ENCODE measurements at regions not wholly inside any gene's neighbourhood (a gene's known extent, or its start where the extent isn't known, plus 50 kb on each side); places are given as distances from the start of the nearest gene placed in this dataset.

DNA sequence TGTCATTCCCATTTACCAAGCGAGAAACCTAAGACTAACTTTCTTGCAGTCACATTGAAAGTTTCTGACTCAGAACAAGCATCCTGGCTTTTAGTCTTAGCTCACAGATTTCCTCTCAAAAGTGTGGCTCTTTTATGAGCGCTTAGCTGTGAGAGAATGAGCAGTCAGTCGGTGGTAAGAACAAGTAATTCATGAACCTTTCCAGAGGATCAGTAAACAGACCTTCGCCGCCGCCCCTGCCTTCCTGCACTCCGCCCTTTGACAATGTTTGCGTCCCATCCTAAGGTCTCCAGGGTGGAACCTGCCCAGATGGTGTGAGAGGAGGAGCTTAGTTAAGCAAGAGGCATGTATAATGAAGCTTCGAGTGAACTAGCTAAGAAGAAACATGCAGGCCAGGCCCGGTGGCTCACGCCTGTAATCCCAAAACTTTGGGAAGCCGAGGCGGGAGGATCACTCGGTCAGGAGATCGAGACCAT lies 142.4 kb downstream of the GLUL start (continued):
- TF ChIP-seq ZNF562 (CRISPR knock-in tag; IDR thresholded peaks at IDR 0.05; ENCODE audit: borderline replicate concordance): no peak
- TF ChIP-seq, protein P1, sequence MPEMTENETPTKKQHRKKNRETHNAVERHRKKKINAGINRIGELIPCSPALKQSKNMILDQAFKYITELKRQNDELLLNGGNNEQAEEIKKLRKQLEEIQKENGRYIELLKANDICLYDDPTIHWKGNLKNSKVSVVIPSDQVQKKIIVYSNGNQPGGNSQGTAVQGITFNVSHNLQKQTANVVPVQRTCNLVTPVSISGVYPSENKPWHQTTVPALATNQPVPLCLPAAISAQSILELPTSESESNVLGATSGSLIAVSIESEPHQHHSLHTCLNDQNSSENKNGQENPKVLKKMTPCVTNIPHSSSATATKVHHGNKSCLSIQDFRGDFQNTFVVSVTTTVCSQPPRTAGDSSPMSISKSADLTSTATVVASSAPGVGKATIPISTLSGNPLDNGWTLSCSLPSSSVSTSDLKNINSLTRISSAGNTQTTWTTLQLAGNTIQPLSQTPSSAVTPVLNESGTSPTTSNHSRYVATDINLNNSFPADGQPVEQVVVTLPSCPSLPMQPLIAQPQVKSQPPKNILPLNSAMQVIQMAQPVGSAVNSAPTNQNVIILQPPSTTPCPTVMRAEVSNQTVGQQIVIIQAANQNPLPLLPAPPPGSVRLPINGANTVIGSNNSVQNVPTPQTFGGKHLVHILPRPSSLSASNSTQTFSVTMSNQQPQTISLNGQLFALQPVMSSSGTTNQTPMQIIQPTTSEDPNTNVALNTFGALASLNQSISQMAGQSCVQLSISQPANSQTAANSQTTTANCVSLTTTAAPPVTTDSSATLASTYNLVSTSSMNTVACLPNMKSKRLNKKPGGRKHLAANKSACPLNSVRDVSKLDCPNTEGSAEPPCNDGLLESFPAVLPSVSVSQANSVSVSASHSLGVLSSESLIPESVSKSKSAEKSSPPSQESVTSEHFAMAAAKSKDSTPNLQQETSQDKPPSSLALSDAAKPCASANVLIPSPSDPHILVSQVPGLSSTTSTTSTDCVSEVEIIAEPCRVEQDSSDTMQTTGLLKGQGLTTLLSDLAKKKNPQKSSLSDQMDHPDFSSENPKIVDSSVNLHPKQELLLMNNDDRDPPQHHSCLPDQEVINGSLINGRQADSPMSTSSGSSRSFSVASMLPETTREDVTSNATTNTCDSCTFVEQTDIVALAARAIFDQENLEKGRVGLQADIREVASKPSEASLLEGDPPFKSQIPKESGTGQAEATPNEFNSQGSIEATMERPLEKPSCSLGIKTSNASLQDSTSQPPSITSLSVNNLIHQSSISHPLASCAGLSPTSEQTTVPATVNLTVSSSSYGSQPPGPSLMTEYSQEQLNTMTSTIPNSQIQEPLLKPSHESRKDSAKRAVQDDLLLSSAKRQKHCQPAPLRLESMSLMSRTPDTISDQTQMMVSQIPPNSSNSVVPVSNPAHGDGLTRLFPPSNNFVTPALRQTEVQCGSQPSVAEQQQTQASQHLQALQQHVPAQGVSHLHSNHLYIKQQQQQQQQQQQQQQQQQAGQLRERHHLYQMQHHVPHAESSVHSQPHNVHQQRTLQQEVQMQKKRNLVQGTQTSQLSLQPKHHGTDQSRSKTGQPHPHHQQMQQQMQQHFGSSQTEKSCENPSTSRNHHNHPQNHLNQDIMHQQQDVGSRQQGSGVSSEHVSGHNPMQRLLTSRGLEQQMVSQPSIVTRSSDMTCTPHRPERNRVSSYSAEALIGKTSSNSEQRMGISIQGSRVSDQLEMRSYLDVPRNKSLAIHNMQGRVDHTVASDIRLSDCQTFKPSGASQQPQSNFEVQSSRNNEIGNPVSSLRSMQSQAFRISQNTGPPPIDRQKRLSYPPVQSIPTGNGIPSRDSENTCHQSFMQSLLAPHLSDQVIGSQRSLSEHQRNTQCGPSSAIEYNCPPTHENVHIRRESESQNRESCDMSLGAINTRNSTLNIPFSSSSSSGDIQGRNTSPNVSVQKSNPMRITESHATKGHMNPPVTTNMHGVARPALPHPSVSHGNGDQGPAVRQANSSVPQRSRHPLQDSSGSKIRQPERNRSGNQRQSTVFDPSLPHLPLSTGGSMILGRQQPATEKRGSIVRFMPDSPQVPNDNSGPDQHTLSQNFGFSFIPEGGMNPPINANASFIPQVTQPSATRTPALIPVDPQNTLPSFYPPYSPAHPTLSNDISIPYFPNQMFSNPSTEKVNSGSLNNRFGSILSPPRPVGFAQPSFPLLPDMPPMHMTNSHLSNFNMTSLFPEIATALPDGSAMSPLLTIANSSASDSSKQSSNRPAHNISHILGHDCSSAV (CRISPR knock-in tag; IDR thresholded peaks at IDR 0.05; ENCODE audit: borderline replicate concordance): no peak
- TF ChIP-seq HOXA3 (CRISPR knock-in tag; IDR thresholded peaks at IDR 0.05): peak; percentile 67; the same call in 1 of the 2 replicates
- no peak for TF ChIP-seq ZNF18 (CRISPR knock-in tag; IDR thresholded peaks at IDR 0.05; ENCODE audit: insufficient replicate concordance)
- TF ChIP-seq HDAC2 (CRISPR knock-in tag; IDR thresholded peaks at IDR 0.05): peak; percentile 85
- TF ChIP-seq PCBP2 (optimal IDR thresholded peaks at IDR 0.05; ENCODE audit: low read depth, low read length, poor library complexity, severe bottlenecking): no peak
- no peak for TF ChIP-seq ZNF772 (CRISPR knock-in tag; IDR thresholded peaks at IDR 0.05)
- TF ChIP-seq ZNF143 (CRISPR knock-in tag; IDR thresholded peaks at IDR 0.05): no peak
- TF ChIP-seq GPN1 (CRISPR knock-in tag; IDR thresholded peaks at IDR 0.05; ENCODE audit: borderline replicate concordance): no peak
- TF ChIP-seq ZNF660 (CRISPR knock-in tag; IDR thresholded peaks at IDR 0.05; ENCODE audit: borderline replicate concordance, low read depth): no peak
- no peak for TF ChIP-seq ZNF879 (CRISPR knock-in tag; IDR thresholded peaks at IDR 0.05)
- no peak for TF ChIP-seq SP1 (IDR thresholded peaks at IDR 0.05)
- TF ChIP-seq SP1 (CRISPR knock-in tag; IDR thresholded peaks at IDR 0.05): 0 out of 2 replicates have a peak, but pooled peaks have one; percentile 18
- TF ChIP-seq, protein P2, sequence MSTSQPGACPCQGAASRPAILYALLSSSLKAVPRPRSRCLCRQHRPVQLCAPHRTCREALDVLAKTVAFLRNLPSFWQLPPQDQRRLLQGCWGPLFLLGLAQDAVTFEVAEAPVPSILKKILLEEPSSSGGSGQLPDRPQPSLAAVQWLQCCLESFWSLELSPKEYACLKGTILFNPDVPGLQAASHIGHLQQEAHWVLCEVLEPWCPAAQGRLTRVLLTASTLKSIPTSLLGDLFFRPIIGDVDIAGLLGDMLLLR (CRISPR knock-in tag; IDR thresholded peaks at IDR 0.05): no peak
- no peak for TF ChIP-seq NFYC (CRISPR knock-in tag; IDR thresholded peaks at IDR 0.05)
- TF ChIP-seq TSC22D2 (CRISPR knock-in tag; IDR thresholded peaks at IDR 0.05; ENCODE audit: borderline replicate concordance): no peak
- TF ChIP-seq, protein P3, sequence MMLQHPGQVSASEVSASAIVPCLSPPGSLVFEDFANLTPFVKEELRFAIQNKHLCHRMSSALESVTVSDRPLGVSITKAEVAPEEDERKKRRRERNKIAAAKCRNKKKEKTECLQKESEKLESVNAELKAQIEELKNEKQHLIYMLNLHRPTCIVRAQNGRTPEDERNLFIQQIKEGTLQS (CRISPR knock-in tag; IDR thresholded peaks at IDR 0.05): no peak
- peak; percentile 79; the same call in 1 of the 2 replicates for TF ChIP-seq TBX2 (CRISPR knock-in tag; IDR thresholded peaks at IDR 0.05; ENCODE audit: borderline replicate concordance)
- TF ChIP-seq SIX1 (CRISPR knock-in tag; IDR thresholded peaks at IDR 0.05; ENCODE audit: borderline replicate concordance): no peak
- TF ChIP-seq, protein P4, sequence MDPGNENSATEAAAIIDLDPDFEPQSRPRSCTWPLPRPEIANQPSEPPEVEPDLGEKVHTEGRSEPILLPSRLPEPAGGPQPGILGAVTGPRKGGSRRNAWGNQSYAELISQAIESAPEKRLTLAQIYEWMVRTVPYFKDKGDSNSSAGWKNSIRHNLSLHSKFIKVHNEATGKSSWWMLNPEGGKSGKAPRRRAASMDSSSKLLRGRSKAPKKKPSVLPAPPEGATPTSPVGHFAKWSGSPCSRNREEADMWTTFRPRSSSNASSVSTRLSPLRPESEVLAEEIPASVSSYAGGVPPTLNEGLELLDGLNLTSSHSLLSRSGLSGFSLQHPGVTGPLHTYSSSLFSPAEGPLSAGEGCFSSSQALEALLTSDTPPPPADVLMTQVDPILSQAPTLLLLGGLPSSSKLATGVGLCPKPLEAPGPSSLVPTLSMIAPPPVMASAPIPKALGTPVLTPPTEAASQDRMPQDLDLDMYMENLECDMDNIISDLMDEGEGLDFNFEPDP (CRISPR knock-in tag; conservative IDR thresholded peaks at IDR 0.05): no peak
